ENCODE measurements at regions not wholly inside any gene's neighbourhood (a gene's known extent, or its start where the extent isn't known, plus 50 kb on each side); places are given as distances from the start of the nearest gene placed in this dataset.

GRCh38 chr5:179495906-179496455 is 54.4 kb upstream of the RUFY1 start:
- no peak for TF ChIP-seq CTCF (IDR thresholded peaks at IDR 0.05)
- no peak for TF ChIP-seq POLR2A (IDR thresholded peaks at IDR 0.05)
- TF ChIP-seq EP300 (IDR thresholded peaks at IDR 0.05): no peak

All from upper lobe of left lung (tissue), 4 donors.